KMS-11 (cell line): ENCODE measurements at regions not wholly inside any gene's neighbourhood (a gene's known extent, or its start where the extent isn't known, plus 50 kb on each side); places are given as distances from the start of the nearest gene placed in this dataset.

ENCODE experiments used
- H2AFZ ChIP-seq: fragments of 200-600 bp; sonication (generic); 2 replicates; pipeline ENCODE4 v1.6.1; 2016; ENCODE audit warnings: antibody characterized with exemption, mixed run types, low read depth
- H3K27ac ChIP-seq: fragments of 200-600 bp; sonication (generic); 2 replicates; pipeline ENCODE4 v1.6.1; 2016; ENCODE audit warnings: mild to moderate bottlenecking, mixed run types
- H3K27me3 ChIP-seq: fragments of 200-600 bp; sonication (generic); 2 replicates; pipeline ENCODE4 v1.6.1; 2017; ENCODE audit warnings: mild to moderate bottlenecking, low read depth, mixed run types, moderate library complexity; ENCODE audit not compliant: insufficient read depth
- H3K36me3 ChIP-seq: fragments of 200-600 bp; sonication (generic); 2 replicates; pipeline ENCODE4 v1.6.1; 2017; ENCODE audit warnings: mild to moderate bottlenecking, mixed run types; ENCODE audit not compliant: insufficient read depth
- H3K4me1 ChIP-seq: fragments of 200-600 bp; sonication (generic); 2 replicates; pipeline ENCODE4 v1.6.1; 2016; ENCODE audit warnings: mild to moderate bottlenecking, low read depth, mixed run types; ENCODE audit not compliant: poor library complexity, severe bottlenecking
- H3K4me2 ChIP-seq: fragments of 200-600 bp; sonication (generic); 2 replicates; pipeline ENCODE4 v1.7.0; 2016; ENCODE audit warnings: mild to moderate bottlenecking, mixed run types
- H3K4me3 ChIP-seq: fragments of 200-600 bp; sonication (generic); IDR thresholded peaks from 2 replicates; pipeline ENCODE4 v1.6.1; 2017; ENCODE audit warnings: low read depth, low read length, mixed read lengths; ENCODE audit not compliant: insufficient read depth
- H3K79me2 ChIP-seq: fragments of 200-600 bp; sonication (generic); 2 replicates; pipeline ENCODE4 v1.6.1; 2016; ENCODE audit warnings: low read depth, mixed run types; ENCODE audit not compliant: insufficient read depth
- H3K9ac ChIP-seq: fragments of 200-600 bp; sonication (generic); 2 replicates; pipeline ENCODE4 v1.6.1; 2016; ENCODE audit warnings: mild to moderate bottlenecking, mixed run types
- H4K20me1 ChIP-seq: fragments of 200-600 bp; sonication (generic); 2 replicates; pipeline ENCODE4 v1.6.1; 2016; ENCODE audit warnings: mild to moderate bottlenecking, mixed run types; ENCODE audit not compliant: insufficient read depth
- CTCF ChIP-seq: fragments of 200-600 bp; sonication (generic); conservative IDR thresholded peaks from 2 replicates; pipeline ENCODE4 v1.6.1; 2017; ENCODE audit warnings: low read depth, mild to moderate bottlenecking, antibody characterized with exemption, low read length, moderate library complexity, mixed read lengths

GRCh38 chr16:86939609-86940008 lies 361.3 kb downstream of the FOXL1 start:
- no peak overlapping the region for H3K4me3 ChIP-seq
- no peaks in the 10 kb centered on the region for H4K20me1 ChIP-seq
- H3K79me2 ChIP-seq = no peaks in the 10 kb centered on the region
- H3K9ac ChIP-seq = no peak overlapping the region
- no peaks in the 10 kb centered on the region for H3K36me3 ChIP-seq
- no peaks in the 10 kb centered on the region for H3K4me1 ChIP-seq
- H2AFZ ChIP-seq = no peak overlapping the region
- H3K27ac ChIP-seq = no peak overlapping the region
- H3K4me2 ChIP-seq = no peak overlapping the region
- no peak for TF ChIP-seq CTCF
- H3K27me3 ChIP-seq = peaks cover 23% of the 10 kb centered on the region; the same call in 1 of the 2 replicates

DNA sequence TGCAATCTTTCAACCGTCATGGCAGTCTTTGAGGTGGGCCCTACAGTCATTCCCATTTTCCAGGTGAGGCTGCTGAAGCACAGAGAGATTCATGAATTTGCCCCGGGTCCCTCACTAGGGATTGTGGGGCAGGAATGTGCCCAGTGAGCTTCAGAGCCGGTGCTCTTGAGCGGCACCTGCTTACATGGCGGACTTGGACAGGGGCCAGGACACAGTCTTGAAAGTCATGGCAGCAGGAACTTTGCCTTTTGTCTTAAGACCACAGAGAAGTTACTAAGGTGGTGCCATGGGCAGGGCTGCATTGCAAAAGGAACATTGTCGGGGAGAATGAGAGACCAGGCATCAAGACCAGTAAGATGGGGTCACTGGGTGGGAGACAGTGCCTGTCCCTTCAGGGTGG lies 363.4 kb downstream of the FOXL1 start:
- Histone ChIP-seq H3K9ac (no peak overlapping the region), H3K27ac (no peak overlapping the region), H3K4me1 (no peaks in the 10 kb centered on the region), H3K4me3 (no peak overlapping the region), H4K20me1 (no peaks in the 10 kb centered on the region), H3K4me2 (no peak overlapping the region), H3K36me3 (no peaks in the 10 kb centered on the region), H3K79me2 (no peaks in the 10 kb centered on the region), H2AFZ (no peak overlapping the region), H3K27me3 (peaks cover 15% of the 10 kb centered on the region; the same call in 1 of the 2 replicates)
- TF ChIP-seq CTCF = no peak

GRCh38 chr16:86942151-86943051 lies 364.1 kb downstream of the FOXL1 start:
- H3K27ac ChIP-seq = no peak overlapping the region
- no peaks in the 10 kb centered on the region for H4K20me1 ChIP-seq
- no peak overlapping the region for H3K9ac ChIP-seq
- no peaks in the 10 kb centered on the region for H3K4me1 ChIP-seq
- no peak overlapping the region for H2AFZ ChIP-seq
- H3K79me2 ChIP-seq = no peaks in the 10 kb centered on the region
- no peak overlapping the region for H3K4me2 ChIP-seq
- peaks cover 8% of the 10 kb centered on the region; the same call in 1 of the 2 replicates for H3K27me3 ChIP-seq
- TF ChIP-seq CTCF = no peak
- H3K4me3 ChIP-seq = no peak overlapping the region
- no peaks in the 10 kb centered on the region for H3K36me3 ChIP-seq

GRCh38 chr16:86945166-86945900 lies 367.0 kb downstream of the FOXL1 start:
- no peaks in the 10 kb centered on the region for H4K20me1 ChIP-seq
- H3K79me2 ChIP-seq = no peaks in the 10 kb centered on the region
- H3K9ac ChIP-seq = no peak overlapping the region
- H3K36me3 ChIP-seq = no peaks in the 10 kb centered on the region
- no peak for TF ChIP-seq CTCF
- H3K4me1 ChIP-seq = no peaks in the 10 kb centered on the region
- no peak overlapping the region for H3K4me2 ChIP-seq
- H3K4me3 ChIP-seq = no peak overlapping the region
- no peak overlapping the region for H2AFZ ChIP-seq
- peaks cover 4% of the 10 kb centered on the region; the same call in 1 of the 2 replicates for H3K27me3 ChIP-seq
- H3K27ac ChIP-seq = no peak overlapping the region
